K562 (cell line): ENCODE measurements at regions not wholly inside any gene's neighbourhood (a gene's known extent, or its start where the extent isn't known, plus 50 kb on each side); places are given as distances from the start of the nearest gene placed in this dataset.

Experiments used
- ARNT ChIP-seq, 2 experiments: fragments of 450-650 bp; IDR thresholded peaks; 2 replicates each; pipeline ENCODE4 v1.6.1; 2016; ENCODE audit warnings: mild to moderate bottlenecking in 1 of 2
- CHCHD3 ChIP-seq: fragments of 250-450 bp; sonication (Bioruptor Pico); IDR thresholded peaks from 2 replicates; pipeline ENCODE4 v2.1.2; 2022; ENCODE audit warnings: mild to moderate bottlenecking
- CTCF ChIP-seq, 3 experiments: IDR thresholded peaks in 2 of 3; conservative IDR thresholded peaks in 1 of 3; 2 replicates each; pipeline ENCODE4 v1.5.1; 2011 to 2012; ENCODE audit warnings: low read length in 3 of 3, mild to moderate bottlenecking in 3 of 3, control low read depth in 2 of 3, improper control_type of control experiment in 1 of 3, inconsistent platforms in 1 of 3, low read depth in 1 of 3, mixed read lengths in 1 of 3, moderate library complexity in 1 of 3; ENCODE audit not compliant: insufficient read depth in 2 of 3
- ETS1 ChIP-seq: conservative IDR thresholded peaks from 2 replicates; pipeline ENCODE4 v1.6.1; 2011; ENCODE audit warnings: low read depth, mild to moderate bottlenecking, low read length; ENCODE audit not compliant: control insufficient read depth
- KLF10 ChIP-seq: fragments of 250-450 bp; sonication (Bioruptor Pico); IDR thresholded peaks from 2 replicates; pipeline ENCODE4 v1.6.1; 2021; ENCODE audit warnings: matching md5 sums
- POLR2AphosphoS5 ChIP-seq: IDR thresholded peaks from 2 replicates; pipeline ENCODE4 v1.6.1; 2011; ENCODE audit warnings: mild to moderate bottlenecking, low read depth, low read length, moderate library complexity; ENCODE audit not compliant: control insufficient read depth, insufficient read depth
- SIN3A ChIP-seq, 2 experiments: fragments of 150-350 bp in 1 of 2; IDR thresholded peaks; 2 replicates each; pipeline ENCODE4 v1.6.1; 2011 to 2016; ENCODE audit warnings: borderline replicate concordance in 2 of 2, low read depth in 2 of 2, low read length in 2 of 2, mild to moderate bottlenecking in 2 of 2, moderate library complexity in 2 of 2; ENCODE audit not compliant: control insufficient read depth in 1 of 2
- SMARCB1 ChIP-seq: IDR thresholded peaks from 2 replicates; pipeline ENCODE4 v1.6.1; 2011; ENCODE audit warnings: improper control_type of control experiment, low read depth; ENCODE audit not compliant: insufficient read length
- TCF7L2 ChIP-seq: fragments of 150-350 bp; IDR thresholded peaks from 2 replicates; pipeline ENCODE4 v1.6.1; 2016; ENCODE audit warnings: low read depth, mild to moderate bottlenecking, low read length, moderate library complexity
- ZBED1 ChIP-seq: IDR thresholded peaks from 2 replicates; pipeline ENCODE4 v1.6.1; 2014
- ZNF76 ChIP-seq: fragments of 250-450 bp; sonication (Bioruptor Pico); IDR thresholded peaks from 2 replicates; pipeline ENCODE4 v1.4.0; 2020; ENCODE audit warnings: mild to moderate bottlenecking, moderate library complexity, borderline replicate concordance

DNA sequence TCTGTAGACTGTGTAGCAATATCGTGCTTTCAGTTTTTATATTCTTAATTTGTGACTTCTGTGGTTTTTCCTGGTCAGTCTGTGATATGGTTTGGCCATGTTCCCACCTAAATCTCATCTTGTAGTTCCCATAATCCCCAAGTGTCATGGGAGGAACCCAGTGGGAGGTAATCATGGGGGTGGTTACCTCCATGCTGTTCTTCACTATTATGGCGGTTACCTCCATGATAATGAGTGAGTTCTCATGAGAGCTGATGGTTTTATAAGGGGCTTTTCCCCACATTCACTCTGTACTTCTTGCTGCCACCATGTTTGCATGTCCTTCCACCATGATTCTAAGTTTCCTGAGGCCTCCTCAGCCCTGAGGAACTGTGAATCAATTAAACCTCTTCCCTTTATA lies 169.8 kb downstream of the LEPR start:
- no peak for TF ChIP-seq SMARCB1
- TF ChIP-seq ZBED1: no peak
- TF ChIP-seq ETS1: no peak
- no peak for TF ChIP-seq POLR2AphosphoS5
- no peak for TF ChIP-seq CTCF (IDR thresholded peaks at IDR 0.05 in 2 of 3, conservative IDR thresholded peaks at IDR 0.05 in 1 of 3; ENCODE audit: insufficient read depth in 2 of 3, low read depth in 1 of 3, low read length in 3 of 3)
- no peak for TF ChIP-seq CHCHD3 (CRISPR knock-in tag)
- TF ChIP-seq KLF10 (CRISPR knock-in tag): no peak
- TF ChIP-seq ARNT (IDR thresholded peaks at IDR 0.05): no peak
- no peak for TF ChIP-seq TCF7L2
- no peak for TF ChIP-seq SIN3A (IDR thresholded peaks at IDR 0.05; ENCODE audit: borderline replicate concordance in 2 of 2, control insufficient read depth in 1 of 2, low read depth in 2 of 2, low read length in 2 of 2)
- TF ChIP-seq ZNF76 (CRISPR knock-in tag): no peak
